ENCODE measurements at regions not wholly inside any gene's neighbourhood (a gene's known extent, or its start where the extent isn't known, plus 50 kb on each side); places are given as distances from the start of the nearest gene placed in this dataset.

DNA sequence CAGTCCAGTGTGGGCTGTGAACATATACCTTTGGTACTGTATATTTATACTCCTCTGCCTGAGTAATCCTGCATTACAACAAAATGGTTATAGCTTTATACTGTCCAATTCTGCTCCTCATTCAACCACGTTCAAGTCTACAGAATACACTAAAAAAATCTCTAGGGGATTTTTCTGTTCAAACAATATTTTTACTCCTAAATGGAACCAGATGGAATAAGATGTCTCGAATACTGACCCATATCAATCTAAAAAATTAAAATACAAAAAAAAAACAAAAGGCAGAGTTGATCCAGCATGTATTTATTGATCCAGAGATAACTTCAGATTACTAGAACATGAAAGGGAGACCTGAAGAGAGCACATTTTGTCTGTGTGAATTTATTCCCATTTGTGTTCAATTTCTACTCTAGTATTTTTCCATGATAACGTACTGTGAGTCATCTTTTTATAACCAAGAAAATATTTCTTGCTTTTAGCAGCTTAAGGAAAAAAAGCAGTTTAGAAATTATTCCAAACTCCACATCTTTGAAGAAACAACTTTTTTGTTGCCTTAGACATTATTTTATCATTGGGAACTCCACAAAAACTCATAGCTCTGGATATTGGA, 910.7 kb downstream of the TBL1XR1 start:
- Histone ChIP-seq H3K4me2 (no peak overlapping the region), H2AFZ (ENCODE audit: low read depth) (no peak overlapping the region), H3F3A (replicated peaks; ENCODE audit: insufficient read depth) (no peaks in the 10 kb centered on the region), H3K36me3 (replicated peaks in 1 of 2; ENCODE audit: control insufficient read depth in 1 of 2, insufficient read depth in 2 of 2, low read length in 1 of 2) (no peaks in the 10 kb centered on the region), H3K27me3 (ENCODE audit: insufficient read depth) (no peaks in the 10 kb centered on the region), H3K9me2 (no peaks in the 10 kb centered on the region), H3K9ac (no peak overlapping the region), H4K20me1 (ENCODE audit: insufficient read depth) (no peaks in the 10 kb centered on the region), H3K79me2 (ENCODE audit: insufficient read depth) (no peaks in the 10 kb centered on the region), H3K9me3 (no peaks in the 10 kb centered on the region), H3K4me3 (ENCODE audit: low read depth in 2 of 2, low read length in 1 of 2) (no peak overlapping the region), H3K27ac (ENCODE audit: low read depth in 2 of 2, low read length in 1 of 2) (no peak overlapping the region), H3K4me1 (ENCODE audit: control insufficient read depth in 1 of 2, insufficient read depth in 2 of 2, low read depth in 1 of 2, low read length in 1 of 2) (no peaks in the 10 kb centered on the region)
- POLR2A ChIA-PET: no interaction called here
- CTCF ChIA-PET: no interaction called here
- TF ChIP-seq TCF12 (IDR thresholded peaks at IDR 0.05) (no peak), RCOR1 (IDR thresholded peaks at IDR 0.05; ENCODE audit: low read length) (no peak), NRF1 (IDR thresholded peaks at IDR 0.05; ENCODE audit: low read depth, low read length) (no peak), FOSL2 (IDR thresholded peaks at IDR 0.05; ENCODE audit: borderline replicate concordance, low read depth) (no peak)
- 27% methylated on average over 3 of the region's 3 CpGs for WGBS (ENCODE audit: low lambda C conversion rate)
- no peak for DNase-seq

DNA sequence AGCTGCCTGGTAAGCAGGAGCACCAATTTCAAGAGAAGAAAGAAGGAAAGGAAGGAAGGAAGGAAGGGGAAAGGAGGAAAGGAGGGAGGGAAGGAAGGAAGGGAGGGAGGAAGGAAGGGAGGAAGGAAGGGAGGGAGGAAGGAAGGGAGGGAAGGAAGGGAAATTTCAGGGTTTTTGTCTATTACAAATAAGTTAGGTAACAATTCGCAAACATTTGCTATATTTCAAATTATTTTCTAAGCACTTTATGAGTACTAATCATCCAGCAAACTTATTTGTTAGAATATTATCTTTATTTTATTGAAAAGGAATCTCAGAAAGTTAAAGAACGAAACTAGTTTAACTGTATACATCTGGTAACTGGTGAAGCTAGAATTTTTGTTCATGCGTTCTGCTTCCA, 921.7 kb downstream of the TBL1XR1 start:
- Histone ChIP-seq H3K36me3 (replicated peaks in 1 of 2; ENCODE audit: control insufficient read depth in 1 of 2, insufficient read depth in 2 of 2, low read length in 1 of 2) (no peaks in the 10 kb centered on the region), H2AFZ (ENCODE audit: low read depth) (no peak overlapping the region), H3K9me2 (no peaks in the 10 kb centered on the region), H3K4me3 (ENCODE audit: low read depth in 2 of 2, low read length in 1 of 2) (no peak overlapping the region), H3K9ac (no peak overlapping the region), H3K27ac (ENCODE audit: low read depth in 2 of 2, low read length in 1 of 2) (no peak overlapping the region), H3K9me3 (0 out of 2 replicates have a peak, but pooled peaks cover 5% of the 10 kb centered on the region), H3K4me1 (ENCODE audit: control insufficient read depth in 1 of 2, insufficient read depth in 2 of 2, low read depth in 1 of 2, low read length in 1 of 2) (peaks cover 0 to 2% of the 10 kb centered on the region in 2 experiments; a peak in 1 of 4 replicates), H4K20me1 (ENCODE audit: insufficient read depth) (no peaks in the 10 kb centered on the region), H3K27me3 (ENCODE audit: insufficient read depth) (no peaks in the 10 kb centered on the region), H3F3A (replicated peaks; ENCODE audit: insufficient read depth) (no peaks in the 10 kb centered on the region), H3K4me2 (no peak overlapping the region), H3K79me2 (ENCODE audit: insufficient read depth) (no peaks in the 10 kb centered on the region)
- ChIA-PET POLR2A (no interaction called here), CTCF (no interaction called here)
- 63% methylated on average over 3 of the region's 3 CpGs for WGBS (ENCODE audit: low lambda C conversion rate)
- DNase-seq: no peak
- TF ChIP-seq FOXM1 (IDR thresholded peaks at IDR 0.05; ENCODE audit: low read depth) (no peak), SIN3A (IDR thresholded peaks at IDR 0.05; ENCODE audit: borderline replicate concordance, low read depth, low read length) (no peak), EP300 (IDR thresholded peaks at IDR 0.05; ENCODE audit: borderline replicate concordance in 1 of 2, low read depth in 1 of 2, low read length in 1 of 2) (no peak), MEF2A (IDR thresholded peaks at IDR 0.05; ENCODE audit: borderline replicate concordance, low read depth) (no peak), RCOR1 (IDR thresholded peaks at IDR 0.05; ENCODE audit: low read length) (no peak), EZH2phosphoT487 (IDR thresholded peaks at IDR 0.05; ENCODE audit: borderline replicate concordance, low read depth) (no peak), MXI1 (IDR thresholded peaks at IDR 0.05; ENCODE audit: low read depth, low read length) (no peak), NFIC (IDR thresholded peaks at IDR 0.05; ENCODE audit: borderline replicate concordance) (no peak), ELF1 (IDR thresholded peaks at IDR 0.05) (no peak), GATA2 (CRISPR knock-in tag; IDR thresholded peaks at IDR 0.05) (no peak), SMC3 (IDR thresholded peaks at IDR 0.05; ENCODE audit: low read depth, low read length) (no peak)
- TF ChIP-seq, protein P1, sequence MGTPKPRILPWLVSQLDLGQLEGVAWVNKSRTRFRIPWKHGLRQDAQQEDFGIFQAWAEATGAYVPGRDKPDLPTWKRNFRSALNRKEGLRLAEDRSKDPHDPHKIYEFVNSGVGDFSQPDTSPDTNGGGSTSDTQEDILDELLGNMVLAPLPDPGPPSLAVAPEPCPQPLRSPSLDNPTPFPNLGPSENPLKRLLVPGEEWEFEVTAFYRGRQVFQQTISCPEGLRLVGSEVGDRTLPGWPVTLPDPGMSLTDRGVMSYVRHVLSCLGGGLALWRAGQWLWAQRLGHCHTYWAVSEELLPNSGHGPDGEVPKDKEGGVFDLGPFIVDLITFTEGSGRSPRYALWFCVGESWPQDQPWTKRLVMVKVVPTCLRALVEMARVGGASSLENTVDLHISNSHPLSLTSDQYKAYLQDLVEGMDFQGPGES (IDR thresholded peaks at IDR 0.05; ENCODE audit: low read depth, low read length): no peak
- TF ChIP-seq, protein P2, sequence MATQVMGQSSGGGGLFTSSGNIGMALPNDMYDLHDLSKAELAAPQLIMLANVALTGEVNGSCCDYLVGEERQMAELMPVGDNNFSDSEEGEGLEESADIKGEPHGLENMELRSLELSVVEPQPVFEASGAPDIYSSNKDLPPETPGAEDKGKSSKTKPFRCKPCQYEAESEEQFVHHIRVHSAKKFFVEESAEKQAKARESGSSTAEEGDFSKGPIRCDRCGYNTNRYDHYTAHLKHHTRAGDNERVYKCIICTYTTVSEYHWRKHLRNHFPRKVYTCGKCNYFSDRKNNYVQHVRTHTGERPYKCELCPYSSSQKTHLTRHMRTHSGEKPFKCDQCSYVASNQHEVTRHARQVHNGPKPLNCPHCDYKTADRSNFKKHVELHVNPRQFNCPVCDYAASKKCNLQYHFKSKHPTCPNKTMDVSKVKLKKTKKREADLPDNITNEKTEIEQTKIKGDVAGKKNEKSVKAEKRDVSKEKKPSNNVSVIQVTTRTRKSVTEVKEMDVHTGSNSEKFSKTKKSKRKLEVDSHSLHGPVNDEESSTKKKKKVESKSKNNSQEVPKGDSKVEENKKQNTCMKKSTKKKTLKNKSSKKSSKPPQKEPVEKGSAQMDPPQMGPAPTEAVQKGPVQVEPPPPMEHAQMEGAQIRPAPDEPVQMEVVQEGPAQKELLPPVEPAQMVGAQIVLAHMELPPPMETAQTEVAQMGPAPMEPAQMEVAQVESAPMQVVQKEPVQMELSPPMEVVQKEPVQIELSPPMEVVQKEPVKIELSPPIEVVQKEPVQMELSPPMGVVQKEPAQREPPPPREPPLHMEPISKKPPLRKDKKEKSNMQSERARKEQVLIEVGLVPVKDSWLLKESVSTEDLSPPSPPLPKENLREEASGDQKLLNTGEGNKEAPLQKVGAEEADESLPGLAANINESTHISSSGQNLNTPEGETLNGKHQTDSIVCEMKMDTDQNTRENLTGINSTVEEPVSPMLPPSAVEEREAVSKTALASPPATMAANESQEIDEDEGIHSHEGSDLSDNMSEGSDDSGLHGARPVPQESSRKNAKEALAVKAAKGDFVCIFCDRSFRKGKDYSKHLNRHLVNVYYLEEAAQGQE (IDR thresholded peaks at IDR 0.05; ENCODE audit: low read depth, low read length): no peak
- TF ChIP-seq, protein P3, sequence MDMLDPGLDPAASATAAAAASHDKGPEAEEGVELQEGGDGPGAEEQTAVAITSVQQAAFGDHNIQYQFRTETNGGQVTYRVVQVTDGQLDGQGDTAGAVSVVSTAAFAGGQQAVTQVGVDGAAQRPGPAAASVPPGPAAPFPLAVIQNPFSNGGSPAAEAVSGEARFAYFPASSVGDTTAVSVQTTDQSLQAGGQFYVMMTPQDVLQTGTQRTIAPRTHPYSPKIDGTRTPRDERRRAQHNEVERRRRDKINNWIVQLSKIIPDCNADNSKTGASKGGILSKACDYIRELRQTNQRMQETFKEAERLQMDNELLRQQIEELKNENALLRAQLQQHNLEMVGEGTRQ (IDR thresholded peaks at IDR 0.05; ENCODE audit: borderline replicate concordance, low read depth, low read length): no peak
- TF ChIP-seq, protein P4, sequence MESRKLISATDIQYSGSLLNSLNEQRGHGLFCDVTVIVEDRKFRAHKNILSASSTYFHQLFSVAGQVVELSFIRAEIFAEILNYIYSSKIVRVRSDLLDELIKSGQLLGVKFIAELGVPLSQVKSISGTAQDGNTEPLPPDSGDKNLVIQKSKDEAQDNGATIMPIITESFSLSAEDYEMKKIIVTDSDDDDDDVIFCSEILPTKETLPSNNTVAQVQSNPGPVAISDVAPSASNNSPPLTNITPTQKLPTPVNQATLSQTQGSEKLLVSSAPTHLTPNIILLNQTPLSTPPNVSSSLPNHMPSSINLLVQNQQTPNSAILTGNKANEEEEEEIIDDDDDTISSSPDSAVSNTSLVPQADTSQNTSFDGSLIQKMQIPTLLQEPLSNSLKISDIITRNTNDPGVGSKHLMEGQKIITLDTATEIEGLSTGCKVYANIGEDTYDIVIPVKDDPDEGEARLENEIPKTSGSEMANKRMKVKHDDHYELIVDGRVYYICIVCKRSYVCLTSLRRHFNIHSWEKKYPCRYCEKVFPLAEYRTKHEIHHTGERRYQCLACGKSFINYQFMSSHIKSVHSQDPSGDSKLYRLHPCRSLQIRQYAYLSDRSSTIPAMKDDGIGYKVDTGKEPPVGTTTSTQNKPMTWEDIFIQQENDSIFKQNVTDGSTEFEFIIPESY (IDR thresholded peaks at IDR 0.05; ENCODE audit: borderline replicate concordance, low read depth): no peak

Data from SK-N-SH (cell line).